ENCODE measurements at regions not wholly inside any gene's neighbourhood (a gene's known extent, or its start where the extent isn't known, plus 50 kb on each side); places are given as distances from the start of the nearest gene placed in this dataset.

DNA sequence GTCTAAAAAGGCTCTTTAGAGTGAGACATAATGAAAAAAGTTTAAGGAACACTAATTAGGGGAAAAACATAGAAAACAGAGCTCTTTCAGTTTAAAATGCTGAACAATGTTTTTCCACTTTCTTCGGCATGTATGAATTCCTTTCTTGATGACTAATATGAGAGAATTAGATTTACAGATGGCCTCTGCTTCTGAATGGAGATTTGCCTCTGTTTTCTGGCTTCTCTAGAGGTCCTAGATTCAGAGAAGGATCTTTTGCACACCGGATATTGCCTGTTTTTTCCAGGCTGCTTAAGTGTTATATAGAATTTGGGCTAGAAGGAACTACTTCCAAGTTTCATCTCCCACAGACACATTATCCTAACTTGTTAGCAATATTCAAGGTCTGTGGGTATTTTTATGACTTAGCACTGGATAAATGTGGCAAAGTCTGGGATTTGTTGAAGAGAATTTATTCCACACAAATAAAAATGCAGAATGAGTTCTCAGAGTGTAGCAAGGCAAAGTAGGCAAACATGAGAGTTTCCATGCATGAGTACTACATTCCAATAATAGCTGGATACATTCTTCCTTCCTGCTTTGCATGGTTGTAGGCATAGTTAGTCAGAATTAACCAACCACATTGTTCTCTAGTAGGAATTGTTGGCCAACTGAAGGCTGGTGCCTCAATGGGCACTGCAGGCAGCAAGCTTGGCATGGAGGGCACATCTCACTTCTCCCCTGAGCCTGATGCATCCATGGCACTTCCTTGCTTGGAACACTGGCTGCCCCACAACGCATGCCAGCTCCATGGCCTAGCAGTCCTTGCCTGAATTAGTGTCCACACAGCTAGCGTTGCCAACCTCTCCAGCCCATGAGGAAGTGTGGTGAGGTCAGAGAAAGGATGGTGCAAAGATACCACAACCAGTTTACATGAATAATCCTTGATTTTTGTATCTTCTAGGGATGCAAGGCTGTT, 224.2 kb downstream of the CLIC5 start:
- DNase-seq (ENCODE audit: low read depth in 3 of 3): no peak

DNA sequence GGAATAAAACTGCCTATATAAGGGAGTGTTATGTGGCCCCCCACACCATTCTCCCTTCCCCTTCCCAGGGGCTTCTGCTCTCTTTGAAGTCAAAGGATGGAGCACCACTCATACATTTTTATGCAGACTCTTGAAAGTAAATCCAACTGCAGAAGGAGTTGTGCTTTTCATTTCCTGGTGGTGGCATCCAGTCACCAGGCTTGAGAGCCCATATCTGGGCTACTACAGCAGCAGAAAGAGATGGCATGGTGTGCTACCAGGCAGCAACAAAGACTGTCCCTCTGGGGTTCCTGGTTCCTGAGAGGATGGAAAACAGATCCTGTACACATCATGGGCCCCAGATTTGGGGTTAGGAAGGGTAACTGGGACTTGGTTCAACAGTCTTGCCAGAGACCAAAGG, 226.4 kb downstream of the CLIC5 start:
- DNase-seq (ENCODE audit: low read depth in 3 of 3): no peak

DNA sequence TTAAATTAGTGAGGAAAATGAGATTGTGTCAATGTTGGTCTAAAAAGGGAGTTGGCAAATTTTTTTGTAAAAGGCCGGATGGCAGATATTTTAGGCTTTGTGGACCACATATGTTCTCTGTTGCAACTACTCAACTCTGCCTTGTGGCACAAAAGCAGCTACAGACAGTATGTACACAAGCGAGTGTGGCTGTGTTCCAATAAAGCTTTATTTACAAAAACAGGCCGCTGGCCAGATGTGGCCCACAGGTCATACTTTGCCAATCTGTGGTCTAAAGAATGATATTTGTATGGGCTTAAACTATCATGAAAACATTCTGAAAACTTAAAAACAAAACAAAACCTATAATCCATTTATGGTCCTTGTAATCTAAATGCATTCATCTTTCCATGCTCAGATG, 228.3 kb downstream of the CLIC5 start:
- DNase-seq (ENCODE audit: low read depth in 3 of 3): no peak

DNA sequence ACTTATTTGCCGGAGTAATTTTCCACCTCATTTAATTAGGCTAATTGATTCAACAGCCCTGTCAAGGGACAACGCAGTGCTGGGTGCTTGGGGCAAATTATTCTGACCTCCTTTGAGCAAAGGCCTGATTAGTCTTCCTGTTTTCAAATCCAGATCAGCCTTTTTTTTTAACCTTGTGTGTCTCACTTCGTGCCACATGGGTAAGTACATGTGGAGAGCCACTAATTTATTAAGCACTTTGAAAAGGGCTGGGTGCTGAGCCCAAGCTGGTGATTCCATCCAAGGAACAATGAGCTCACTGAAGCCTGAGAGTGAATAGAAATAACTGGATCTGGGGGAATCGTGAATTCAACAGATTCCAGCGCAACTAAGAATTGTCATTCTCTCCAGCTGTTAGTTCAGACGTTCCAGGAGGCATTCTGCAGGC, 229.3 kb downstream of the CLIC5 start:
- no peak for DNase-seq (ENCODE audit: low read depth in 3 of 3)

DNA sequence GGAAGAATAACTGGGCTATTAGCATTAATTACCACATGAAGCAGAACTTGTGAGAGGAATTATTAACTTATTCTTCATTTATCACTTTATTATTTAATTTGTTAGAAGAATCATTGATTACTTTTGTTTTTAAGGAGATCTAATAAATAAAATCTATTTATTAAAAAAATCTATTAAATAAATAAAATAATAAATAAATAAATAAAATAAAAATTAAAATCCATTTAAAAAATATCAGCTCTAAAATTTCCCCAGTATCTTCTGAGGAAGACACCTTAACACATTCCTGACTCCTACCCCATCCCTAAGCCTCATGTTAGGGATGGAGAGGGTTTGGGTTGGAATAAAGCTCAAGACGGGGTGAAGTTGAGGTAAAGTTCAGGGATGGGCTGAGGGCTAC, 231.4 kb downstream of the CLIC5 start:
- no peak for DNase-seq (ENCODE audit: low read depth in 3 of 3)

DNA sequence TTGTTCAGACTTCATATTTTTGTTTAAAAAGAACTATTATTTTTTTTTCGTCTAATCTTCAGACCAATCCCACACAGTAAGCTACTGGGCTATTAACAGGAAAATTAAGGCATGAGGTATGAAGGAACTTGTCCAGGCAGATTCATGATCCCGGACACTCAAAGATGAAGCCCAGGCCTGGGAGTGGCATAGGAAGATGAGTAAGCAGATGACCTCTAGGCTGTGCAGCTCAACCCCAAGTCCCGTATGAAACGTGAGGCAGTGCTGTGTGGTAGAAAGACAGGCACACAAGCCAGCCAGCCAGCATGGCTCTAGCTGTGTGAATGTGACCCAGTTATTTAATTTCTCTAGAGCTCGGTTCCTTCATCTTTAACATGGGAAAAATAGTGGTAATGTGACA, 231.9 kb downstream of the CLIC5 start:
- no peak for DNase-seq (ENCODE audit: low read depth in 3 of 3)

DNA sequence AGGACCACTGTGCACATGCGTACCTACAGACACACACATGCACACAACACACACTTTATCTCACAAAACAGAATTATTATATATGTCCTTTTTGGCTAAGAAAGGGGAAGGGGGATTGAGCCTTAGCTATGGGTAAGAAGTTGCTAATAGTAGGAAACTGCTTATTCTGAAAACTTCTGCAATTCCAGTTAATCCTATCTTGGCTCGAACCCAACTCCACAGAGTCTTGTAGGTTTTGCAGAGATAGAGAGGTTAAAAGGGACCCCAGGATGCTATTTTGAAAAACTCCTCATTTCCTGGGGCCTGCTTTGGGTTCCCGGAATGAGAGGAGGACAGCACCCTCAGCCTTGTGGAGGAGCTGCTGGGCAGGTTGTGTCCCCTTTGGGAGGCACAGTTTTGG, 233.8 kb downstream of the CLIC5 start:
- DNase-seq (ENCODE audit: low read depth in 3 of 3): no peak

DNA sequence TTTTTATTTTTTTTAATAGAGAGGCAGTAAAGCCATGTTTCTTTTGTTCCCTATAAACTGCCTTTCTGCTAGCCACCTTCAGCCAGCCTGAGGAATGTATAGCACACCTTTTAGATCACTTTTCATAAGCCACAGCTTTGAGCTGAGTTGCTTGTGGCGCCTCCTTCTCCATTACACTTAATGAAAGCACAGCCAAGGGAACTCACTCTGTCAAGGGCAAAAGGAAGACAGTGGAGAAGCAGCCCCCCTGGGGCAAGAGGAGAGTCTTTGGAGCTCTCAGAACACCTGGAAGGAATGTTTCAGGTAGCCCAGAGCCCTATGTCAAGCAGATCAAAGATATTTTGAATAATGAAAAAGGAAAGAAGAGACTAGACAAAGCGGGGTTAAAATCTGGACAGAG, 235.1 kb downstream of the CLIC5 start:
- no peak for DNase-seq (ENCODE audit: low read depth in 3 of 3)

DNA sequence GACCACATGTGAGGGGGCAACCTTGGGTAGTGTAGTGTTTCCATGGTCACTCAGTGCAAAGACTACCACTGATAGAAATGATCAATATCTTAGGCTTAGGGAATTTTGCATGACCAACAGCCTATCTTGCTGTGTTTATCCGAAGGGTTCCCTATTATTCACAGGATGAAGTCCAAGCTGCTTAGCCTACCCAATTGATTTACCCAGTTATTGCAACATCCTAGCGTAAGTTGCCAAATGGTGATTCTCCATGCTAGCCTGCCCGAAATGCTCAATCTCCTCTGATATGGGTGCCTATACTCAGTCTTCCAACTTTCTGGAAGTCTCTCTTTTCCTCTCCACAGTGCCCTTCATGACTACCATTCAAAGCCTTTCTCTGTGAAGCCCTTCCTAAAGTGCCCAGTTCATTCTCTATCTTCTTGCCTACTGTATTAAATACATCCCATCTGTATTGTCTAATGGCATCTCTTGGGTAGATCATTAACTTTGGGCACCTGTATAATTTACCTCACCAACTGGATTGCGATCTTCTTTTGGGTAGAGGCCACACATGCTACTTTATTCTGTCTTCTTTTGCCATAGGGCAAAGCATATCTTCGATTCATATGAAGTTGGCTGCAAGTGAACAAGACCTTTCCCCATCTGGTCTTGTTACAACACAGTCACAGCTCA, 240.5 kb downstream of the CLIC5 start:
- no peak for DNase-seq (ENCODE audit: low read depth in 3 of 3)

DNA sequence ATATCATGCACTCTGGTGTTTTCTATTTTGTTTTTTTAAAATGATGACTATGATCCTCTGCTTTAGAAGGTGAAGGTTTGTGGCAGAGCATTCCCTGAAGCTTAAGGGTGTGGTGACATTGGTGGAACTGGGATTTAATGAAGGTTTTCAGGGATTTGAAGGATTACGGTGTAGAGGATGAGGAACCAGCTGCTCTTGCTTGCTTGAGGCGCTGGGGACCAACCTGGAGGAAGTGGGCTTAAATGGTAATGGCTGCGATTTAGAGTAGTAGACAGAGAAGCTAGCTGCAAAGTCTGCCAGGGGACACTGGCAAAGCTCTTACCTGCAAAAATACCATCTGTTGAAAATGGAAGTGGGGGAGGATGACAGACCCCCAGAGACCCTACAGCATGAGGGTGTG, 241.8 kb downstream of the CLIC5 start:
- no peak for DNase-seq (ENCODE audit: low read depth in 3 of 3)

DNA sequence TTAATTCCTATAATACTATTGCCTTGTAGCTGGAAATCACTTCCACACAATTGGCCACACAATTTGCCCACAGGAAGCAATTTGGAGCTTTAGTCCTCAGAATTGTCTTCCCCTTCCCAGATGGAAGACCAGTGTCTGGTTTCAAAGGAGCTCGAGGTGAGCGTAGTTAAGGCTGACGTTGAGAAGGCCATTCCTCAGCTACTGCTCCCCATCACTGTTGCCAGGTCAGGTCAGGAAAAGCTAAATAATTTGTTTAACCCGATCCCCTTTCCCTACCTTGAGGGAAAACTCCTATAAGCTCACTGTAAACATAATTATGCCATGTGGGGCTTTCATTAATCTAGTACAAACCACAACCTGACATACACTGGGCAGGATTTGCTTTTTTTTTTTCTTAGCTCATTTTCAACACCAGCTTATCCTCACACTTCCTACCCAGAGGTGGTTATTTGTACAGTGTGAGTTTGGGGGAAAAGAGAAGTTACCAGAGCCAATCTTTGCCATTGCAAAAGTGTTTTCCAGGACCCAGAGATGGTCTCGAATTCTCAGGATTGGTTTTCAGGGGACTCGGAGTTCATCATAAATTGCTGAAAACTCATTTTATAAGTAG, 242.7 kb downstream of the CLIC5 start:
- DNase-seq (ENCODE audit: low read depth in 3 of 3): no peak

DNA sequence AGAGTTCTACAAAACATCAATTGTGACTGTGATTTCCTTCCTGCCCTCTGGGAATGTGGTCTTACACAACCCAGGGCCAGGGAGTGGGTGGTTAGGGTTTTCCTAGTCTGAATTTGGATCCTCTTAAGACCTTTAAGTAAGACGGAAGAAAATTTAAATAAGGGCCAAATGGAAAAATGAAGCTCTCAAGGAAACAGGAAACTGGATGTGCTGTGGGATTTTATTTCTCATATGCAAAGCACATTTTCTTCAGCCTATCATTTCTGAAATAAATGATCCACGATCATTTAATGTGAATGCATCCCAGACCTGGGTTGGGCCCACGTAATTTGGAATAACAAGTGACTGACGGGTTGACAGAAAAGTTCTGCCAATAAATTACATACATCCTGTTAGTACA, 243.6 kb downstream of the CLIC5 start:
- no peak for DNase-seq (ENCODE audit: low read depth in 3 of 3)

DNA sequence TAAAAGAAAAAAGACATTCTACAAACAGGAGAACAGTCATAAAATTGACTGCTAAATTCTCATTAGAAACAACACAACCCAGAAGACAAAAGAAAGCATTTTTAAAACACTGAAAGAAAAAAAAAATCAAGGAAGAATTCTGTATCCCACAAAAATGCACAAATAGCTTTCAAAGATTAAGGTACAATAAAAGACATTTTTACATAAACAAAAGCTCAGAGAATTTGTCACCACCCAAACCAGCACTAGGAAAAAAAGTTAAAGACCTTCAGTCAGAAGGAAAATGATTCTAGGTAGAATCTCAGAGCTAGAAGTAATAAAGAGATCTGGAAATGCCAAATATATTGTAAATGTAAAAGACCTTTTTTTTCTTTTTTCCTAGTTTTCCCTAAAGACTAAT, 252.4 kb downstream of the CLIC5 start:
- DNase-seq (ENCODE audit: low read depth in 3 of 3): no peak

DNA sequence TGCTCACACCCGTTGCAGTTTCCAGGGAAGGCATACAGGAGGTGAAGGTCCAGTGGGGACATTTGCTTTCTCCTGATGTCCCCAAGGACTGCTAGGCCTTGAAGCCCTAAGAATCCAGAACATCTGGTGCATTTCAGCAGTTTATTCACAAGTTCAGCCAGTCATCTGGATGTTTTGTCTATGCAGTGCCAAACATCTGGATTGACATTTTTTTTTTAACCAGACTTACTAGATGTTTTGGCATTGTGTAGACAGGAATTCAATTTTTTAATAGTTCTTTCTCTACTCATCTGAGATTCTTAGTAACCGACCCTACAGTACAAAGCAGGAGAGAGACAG, 256.2 kb downstream of the CLIC5 start:
- DNase-seq (ENCODE audit: low read depth in 3 of 3): no peak

DNA sequence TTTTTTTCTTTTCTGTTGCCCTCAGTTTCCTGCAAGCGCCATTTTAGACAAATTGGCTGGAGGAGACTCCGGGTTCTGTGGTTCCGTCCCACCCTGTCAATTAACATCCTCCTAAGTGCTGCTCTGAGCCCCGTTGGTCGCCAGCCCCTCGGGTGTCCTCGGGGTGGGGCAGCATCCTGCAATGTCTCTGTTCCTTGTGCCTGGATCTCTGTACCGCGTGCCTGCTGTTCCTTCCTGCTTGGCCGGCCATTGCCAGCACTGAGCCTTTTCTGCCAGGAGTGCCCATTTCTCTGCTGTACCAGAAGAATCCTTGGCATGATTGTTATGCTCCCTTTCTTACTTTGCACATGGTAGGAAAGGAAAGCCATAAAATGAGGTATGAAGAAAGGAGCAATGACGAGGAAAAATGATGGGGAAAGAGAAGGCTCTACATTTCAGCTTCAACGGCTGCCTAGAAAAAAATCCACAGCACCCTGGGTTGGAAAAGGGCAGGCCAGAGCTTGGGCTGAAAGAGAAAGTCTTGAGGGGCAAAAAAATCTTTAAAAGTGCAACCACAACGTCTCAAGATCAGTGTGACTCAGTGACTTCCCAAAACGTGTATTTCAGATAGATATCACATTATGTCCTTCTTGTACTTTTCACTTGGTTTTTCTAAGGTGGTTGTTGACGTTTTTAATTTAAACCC, 256.7 kb downstream of the CLIC5 start:
- DNase-seq (ENCODE audit: low read depth in 3 of 3): no peak

DNA sequence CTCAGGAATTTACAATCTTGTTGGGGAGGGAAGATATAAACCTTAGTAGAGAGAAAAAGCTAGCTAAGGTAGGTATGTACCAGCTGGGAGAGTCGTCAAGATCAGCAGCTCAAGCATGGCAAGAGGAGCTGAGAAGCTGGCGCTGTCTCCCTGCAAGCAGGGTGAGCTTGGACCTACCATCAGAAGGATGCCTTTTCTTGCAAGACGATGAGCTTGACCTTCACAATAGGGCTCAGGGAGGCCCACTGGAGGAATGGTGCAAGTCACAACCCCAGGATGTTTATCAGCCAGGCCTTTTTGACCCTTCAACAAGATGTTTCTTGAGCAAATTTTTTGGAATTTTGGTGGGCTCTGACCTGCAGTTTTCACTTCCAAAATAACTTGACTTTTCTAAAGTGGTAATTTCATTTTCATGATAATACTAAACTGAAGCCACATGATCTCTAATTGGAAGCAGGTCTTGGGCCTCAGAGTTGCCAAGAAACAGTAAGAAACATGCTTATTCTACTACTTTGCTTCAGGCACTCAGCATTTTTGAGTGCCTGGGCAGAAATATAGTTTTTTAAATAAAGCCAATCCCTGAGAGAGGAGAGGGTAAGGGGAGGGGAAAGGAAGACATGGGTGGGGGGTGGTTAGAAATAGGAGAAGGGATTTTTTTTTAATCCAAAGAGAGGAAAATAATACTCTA, 258.1 kb downstream of the CLIC5 start:
- no peak for DNase-seq (ENCODE audit: low read depth in 3 of 3)

DNA sequence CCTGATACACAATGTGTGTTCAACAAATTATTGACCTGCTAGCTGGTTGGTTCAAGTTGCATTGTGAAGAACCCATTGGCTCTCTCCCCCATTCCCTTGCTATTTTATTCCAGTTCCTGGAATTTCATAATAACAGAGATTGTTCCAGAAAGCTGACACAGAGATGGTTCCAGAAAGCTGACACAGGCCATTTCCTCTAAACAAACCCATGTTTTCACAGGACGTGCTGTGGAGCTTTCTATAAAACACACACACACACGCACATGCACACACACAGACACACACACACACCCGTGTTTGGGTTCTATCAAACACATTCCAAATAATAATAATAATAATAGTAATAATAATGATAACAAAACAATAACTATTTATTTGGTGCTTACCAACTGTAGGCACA, 259.1 kb downstream of the CLIC5 start:
- DNase-seq (ENCODE audit: low read depth in 3 of 3): no peak

DNA sequence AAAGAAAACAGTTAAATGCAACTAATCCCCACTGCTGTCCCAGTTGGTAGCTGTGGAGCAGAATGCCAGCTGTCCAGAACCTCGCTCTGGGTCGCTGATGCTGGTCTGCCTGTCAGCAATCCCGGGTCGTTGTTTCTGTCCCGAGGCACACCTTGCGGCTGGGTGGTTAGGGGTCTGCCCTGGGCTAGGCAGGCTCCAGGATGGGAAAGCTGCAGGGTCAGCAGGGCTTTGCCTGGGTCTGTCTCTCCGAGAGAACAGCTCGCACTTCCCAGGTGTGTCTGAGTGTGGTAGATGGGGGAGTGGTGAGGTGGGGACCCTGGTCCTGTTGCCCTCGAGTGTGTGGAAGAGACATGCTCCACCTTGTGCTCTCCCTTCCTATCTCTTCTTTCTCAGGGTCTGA, 261.2 kb downstream of the CLIC5 start:
- DNase-seq (ENCODE audit: low read depth in 3 of 3): no peak

DNA sequence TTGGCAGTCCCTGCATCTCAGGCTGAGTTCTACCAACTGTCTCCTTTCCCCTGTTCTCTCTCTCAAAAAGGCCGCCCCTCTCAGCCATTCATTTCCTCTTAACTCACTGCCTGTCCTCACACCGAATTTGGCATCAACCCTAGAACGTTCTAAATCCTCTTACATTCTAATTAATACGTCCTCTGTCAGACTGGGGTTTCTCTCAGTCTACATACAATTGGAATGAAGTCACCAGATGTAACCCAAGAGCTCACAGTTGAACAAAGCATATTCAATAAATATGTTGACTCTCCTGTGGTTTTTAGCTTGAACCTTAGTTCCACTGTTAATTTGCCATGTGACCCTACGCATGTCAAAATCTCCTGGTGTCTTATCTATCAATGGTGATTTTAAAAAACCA, 269.6 kb downstream of the CLIC5 start:
- DNase-seq (ENCODE audit: low read depth in 3 of 3): no peak

DNA sequence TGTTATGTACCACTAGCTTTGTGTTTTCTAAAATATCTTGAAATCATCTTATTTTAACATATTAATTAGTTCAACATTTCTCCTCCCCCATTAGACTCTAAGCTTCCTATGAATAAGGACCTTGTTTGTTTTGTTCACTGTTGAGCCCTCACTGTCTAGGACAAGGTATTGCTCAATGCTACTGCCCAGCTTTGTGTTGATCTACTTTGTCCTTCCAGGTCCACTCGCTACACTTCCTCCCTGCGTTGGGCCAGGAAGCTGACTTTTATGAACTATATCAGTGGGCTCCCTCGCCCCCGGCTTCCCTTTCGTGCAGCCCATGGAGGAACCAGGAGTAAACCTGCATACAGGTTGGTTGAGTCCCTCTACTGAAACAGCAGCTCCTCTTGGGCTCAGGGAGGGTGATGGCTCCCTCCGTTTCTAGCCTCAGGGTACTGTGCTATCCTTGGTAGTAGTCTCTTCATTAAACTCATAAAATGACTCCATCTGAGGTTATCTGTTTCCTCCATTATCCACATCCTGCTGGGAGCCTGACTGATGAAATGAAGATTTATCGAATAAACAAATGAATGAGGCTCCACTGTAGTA, 272.5 kb downstream of the CLIC5 start:
- no peak for DNase-seq (ENCODE audit: low read depth in 3 of 3)

DNA sequence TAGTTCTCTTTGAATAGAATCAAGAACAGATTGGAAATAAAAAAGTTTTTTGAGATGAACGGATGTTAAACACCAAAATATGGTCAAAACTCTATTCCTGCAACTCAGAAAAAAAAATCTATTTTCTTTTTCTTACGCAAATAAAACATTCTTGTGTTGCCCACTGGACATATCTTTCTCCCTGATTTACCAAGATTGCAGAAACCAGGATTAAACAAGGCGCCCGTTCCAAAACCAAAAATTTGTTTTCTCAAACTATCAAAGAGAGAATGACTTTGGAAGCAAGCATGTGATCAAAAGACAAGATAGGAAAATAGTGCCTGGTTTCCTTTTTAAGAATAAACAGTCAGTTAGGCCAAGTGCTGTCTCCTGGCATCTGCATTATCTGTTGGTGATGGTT, 273.1 kb downstream of the CLIC5 start:
- no peak for DNase-seq (ENCODE audit: low read depth in 3 of 3)

Data from stimulated activated CD4-positive, alpha-beta T cell treated with anti-CD3 and anti-CD28 coated beads, TNF-alpha, amount 100 ng/mL, for 4 hours (primary cell).